T-helper 2 cell treated with Interferon-gamma antibody and Interleukin-4, amounts not matched to agents 5 μg/mL and 100 μg/mL, for 36 hours (primary cell): ENCODE measurements at regions not wholly inside any gene's neighbourhood (a gene's known extent, or its start where the extent isn't known, plus 50 kb on each side); places are given as distances from the start of the nearest gene placed in this dataset.
"Not testable (repeated sequence)": the region's sequence is repeated elsewhere in the genome, so short reads cannot be mapped to it uniquely, and the experiment has no call there.

Experiments
- DNase-seq: peaks from one replicate; pipeline ENCODE4 v3.0.0; 2021; ENCODE audit warnings: low spot score
- H3K27ac Mint-ChIP-seq: one replicate; pipeline ENCODE4 v1.8.0; 2021; ENCODE audit warnings: mild to moderate bottlenecking, mixed read lengths
- H3K27me3 Mint-ChIP-seq: one replicate; pipeline ENCODE4 v1.8.0; 2021; ENCODE audit warnings: low read depth, mixed read lengths
- H3K36me3 Mint-ChIP-seq: one replicate; pipeline ENCODE4 v1.8.0; 2021; ENCODE audit warnings: low read depth, mixed read lengths
- H3K4me1 Mint-ChIP-seq: one replicate; pipeline ENCODE4 v1.8.0; 2021; ENCODE audit warnings: low read depth, mixed read lengths
- H3K4me3 Mint-ChIP-seq: one replicate; pipeline ENCODE4 v1.8.0; 2022; ENCODE audit warnings: mild to moderate bottlenecking, moderate library complexity, mixed read lengths
- H3K9me3 Mint-ChIP-seq: one replicate; pipeline ENCODE4 v1.8.0; 2021; ENCODE audit warnings: mixed read lengths

DNA sequence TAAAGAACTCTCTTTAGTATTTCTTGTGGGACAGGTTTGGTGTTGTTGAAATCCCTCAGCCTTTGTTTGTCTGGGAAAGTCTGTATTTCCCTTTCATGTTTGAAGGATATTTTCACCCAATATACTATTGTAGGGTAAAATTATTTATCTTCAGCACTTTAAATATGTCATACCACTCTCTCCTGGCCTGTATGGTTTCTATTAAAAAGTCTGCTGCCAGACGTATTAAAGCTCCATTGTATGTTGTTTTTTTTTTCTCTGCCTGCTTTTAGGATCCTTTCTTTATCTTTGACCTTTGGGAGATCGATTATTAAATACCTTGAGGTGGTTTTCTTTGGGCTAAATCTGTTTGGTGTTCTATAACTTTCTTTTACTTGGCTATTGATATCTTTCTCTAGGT is 119.0 kb upstream of the TBC1D5 start:
- H3K27ac Mint-ChIP-seq: no peak overlapping the region
- H3K36me3 Mint-ChIP-seq: no peaks in the 10 kb centered on the region
- H3K4me3 Mint-ChIP-seq: no peak overlapping the region
- no peak for DNase-seq
- H3K4me1 Mint-ChIP-seq: no peaks in the 10 kb centered on the region
- H3K9me3 Mint-ChIP-seq: no peaks in the 10 kb centered on the region
- peaks cover 10% of the 10 kb centered on the region for H3K27me3 Mint-ChIP-seq

DNA sequence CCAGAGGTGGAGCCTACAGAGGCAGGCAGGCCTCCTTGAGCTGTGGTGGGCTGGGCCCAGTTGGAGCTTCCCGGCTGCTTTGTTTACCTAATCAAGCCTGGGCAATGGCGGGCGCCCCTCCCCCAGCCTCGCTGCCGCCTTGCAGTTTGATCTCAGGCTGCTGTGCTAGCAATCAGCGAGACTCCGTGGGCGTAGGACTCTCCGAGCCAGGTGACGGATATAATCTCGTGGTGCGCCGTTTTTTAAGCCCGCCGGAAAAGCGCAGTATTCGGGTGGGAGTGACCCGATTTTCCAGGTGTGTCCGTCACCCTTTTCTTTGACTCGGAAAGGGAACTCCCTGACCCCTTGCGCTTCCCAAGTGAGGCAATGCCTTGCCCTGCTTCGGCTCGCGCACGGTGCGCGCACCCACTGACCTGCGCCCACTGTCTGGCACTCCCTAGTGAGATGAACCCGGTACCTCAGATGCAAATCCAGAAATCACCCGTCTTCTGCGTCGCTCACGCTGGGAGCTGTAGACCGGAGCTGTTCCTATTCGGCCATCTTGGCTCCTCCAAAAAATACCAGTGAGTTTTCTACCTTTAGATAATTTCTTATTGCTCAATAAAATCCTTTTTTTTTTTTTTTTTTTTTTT is 118.5 kb upstream of the TBC1D5 start:
- not testable (repeated sequence) for H3K27ac Mint-ChIP-seq, H3K4me1 Mint-ChIP-seq, H3K9me3 Mint-ChIP-seq, H3K4me3 Mint-ChIP-seq, DNase-seq, H3K36me3 Mint-ChIP-seq
- H3K27me3 Mint-ChIP-seq: peaks cover 13% of the 10 kb centered on the region

DNA sequence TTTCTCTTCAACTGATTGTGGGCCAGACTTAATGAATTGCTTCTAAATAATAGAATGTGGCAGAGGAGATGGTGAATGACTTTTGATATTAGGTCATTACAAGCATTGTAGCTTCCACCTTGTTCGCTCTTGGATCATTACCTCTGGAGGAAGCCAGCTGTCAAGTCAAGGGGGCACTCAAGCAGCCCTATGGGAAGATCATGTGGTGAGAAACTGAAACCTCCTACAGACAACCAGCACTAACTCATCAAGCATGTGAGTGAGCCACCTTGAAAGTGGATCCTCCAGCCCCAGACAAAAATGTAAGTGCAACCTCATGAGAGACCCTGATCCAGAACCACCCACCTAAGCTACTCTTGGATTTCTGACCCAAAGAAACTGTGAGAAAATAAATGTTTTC is 109.8 kb upstream of the TBC1D5 start:
- DNase-seq: no peak
- no peaks in the 10 kb centered on the region for H3K9me3 Mint-ChIP-seq
- peaks cover 36% of the 10 kb centered on the region for H3K27me3 Mint-ChIP-seq
- H3K36me3 Mint-ChIP-seq: no peaks in the 10 kb centered on the region
- H3K4me1 Mint-ChIP-seq: no peaks in the 10 kb centered on the region
- no peak overlapping the region for H3K4me3 Mint-ChIP-seq
- no peak overlapping the region for H3K27ac Mint-ChIP-seq

DNA sequence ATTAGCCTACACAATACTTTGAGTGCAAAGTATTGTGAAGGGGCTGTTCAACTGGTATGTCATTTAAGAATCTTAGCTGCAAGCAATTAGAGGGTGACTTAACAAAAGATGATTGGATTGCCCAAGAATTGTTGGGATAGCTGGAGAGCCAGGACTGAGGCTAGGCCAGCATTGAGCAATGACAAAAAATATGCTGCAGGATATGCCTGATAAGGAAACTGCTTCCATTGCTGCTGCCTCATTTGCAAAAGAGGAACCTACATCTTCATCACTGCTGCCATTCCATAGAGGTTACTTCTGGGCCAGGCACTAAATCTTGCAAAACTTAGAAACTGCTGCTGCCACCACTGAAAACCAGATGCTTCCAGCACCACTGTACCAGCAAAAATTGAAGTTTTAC is 108.0 kb upstream of the TBC1D5 start:
- Mint-ChIP-seq H3K9me3 (no peaks in the 10 kb centered on the region), H3K27ac (no peak overlapping the region), H3K4me3 (no peak overlapping the region), H3K36me3 (no peaks in the 10 kb centered on the region), H3K4me1 (no peaks in the 10 kb centered on the region), H3K27me3 (peaks cover 27% of the 10 kb centered on the region)
- no peak for DNase-seq

DNA sequence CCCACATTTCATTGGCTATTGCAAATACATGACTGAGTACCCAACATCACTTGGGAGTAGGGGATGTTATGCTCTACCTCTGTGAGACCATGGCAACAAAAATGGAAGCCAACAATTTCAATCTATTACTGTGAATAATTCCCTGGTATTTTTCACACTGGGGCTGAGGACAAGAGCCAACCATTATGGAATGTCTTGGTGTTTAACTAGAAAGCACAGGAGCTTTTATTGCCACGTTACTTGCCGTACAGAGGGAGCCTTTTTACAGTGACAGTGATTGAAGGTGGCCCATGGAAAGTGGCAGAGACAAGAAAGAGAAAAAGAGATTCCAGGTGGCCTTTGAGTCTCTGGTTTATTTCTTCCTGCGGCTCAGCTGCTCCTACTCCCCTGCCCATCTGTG is 105.7 kb upstream of the TBC1D5 start:
- Mint-ChIP-seq H3K36me3 (no peaks in the 10 kb centered on the region), H3K4me3 (no peak overlapping the region), H3K4me1 (no peaks in the 10 kb centered on the region), H3K27ac (no peak overlapping the region), H3K27me3 (peaks cover 12% of the 10 kb centered on the region), H3K9me3 (no peaks in the 10 kb centered on the region)
- DNase-seq: no peak

DNA sequence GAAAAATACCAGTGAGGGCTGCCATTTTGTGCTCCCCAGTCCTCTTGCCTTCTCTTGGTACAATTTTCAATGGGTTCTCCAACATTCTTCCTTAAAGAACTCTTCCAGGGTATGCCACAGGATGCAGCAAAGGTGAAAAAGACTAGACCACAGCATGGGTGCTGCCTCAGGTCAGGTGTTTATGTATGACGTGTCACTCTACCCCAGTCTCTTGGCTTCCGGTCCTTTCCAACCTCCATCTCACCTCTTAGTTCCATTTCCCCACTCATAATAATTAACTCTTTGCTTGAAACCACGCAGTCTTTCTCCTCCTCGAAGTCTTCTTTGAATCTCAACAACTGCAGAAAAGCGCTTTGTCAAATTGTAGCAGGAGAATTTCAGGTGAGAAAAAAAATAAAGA is 104.7 kb upstream of the TBC1D5 start:
- Mint-ChIP-seq H3K9me3 (no peaks in the 10 kb centered on the region), H3K27me3 (peaks cover 12% of the 10 kb centered on the region), H3K4me3 (no peak overlapping the region), H3K4me1 (no peaks in the 10 kb centered on the region), H3K27ac (no peak overlapping the region), H3K36me3 (no peaks in the 10 kb centered on the region)
- DNase-seq: no peak

DNA sequence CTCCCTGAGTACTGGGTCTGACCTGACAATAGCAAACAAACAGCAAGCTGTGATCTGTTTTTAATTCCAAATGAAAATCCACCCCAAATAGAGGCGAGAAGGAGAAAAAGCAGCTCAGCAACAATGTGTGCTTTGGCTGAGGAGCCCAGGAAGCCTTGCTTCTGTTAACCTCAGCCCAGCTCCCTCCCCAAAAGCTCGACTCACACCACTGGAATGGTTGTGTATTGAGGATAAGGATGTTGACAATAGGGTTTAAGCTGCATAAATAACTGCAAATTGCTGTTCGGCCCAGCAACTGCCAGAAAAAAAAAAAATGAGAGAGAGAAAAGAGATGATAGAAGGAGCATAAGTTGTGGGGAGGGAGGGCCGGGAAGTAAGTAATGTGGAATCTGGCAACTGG is 104.0 kb upstream of the TBC1D5 start:
- DNase-seq: no peak
- peaks cover 12% of the 10 kb centered on the region for H3K27me3 Mint-ChIP-seq
- no peaks in the 10 kb centered on the region for H3K9me3 Mint-ChIP-seq
- H3K4me1 Mint-ChIP-seq: no peaks in the 10 kb centered on the region
- no peak overlapping the region for H3K27ac Mint-ChIP-seq
- H3K4me3 Mint-ChIP-seq: no peak overlapping the region
- H3K36me3 Mint-ChIP-seq: no peaks in the 10 kb centered on the region

DNA sequence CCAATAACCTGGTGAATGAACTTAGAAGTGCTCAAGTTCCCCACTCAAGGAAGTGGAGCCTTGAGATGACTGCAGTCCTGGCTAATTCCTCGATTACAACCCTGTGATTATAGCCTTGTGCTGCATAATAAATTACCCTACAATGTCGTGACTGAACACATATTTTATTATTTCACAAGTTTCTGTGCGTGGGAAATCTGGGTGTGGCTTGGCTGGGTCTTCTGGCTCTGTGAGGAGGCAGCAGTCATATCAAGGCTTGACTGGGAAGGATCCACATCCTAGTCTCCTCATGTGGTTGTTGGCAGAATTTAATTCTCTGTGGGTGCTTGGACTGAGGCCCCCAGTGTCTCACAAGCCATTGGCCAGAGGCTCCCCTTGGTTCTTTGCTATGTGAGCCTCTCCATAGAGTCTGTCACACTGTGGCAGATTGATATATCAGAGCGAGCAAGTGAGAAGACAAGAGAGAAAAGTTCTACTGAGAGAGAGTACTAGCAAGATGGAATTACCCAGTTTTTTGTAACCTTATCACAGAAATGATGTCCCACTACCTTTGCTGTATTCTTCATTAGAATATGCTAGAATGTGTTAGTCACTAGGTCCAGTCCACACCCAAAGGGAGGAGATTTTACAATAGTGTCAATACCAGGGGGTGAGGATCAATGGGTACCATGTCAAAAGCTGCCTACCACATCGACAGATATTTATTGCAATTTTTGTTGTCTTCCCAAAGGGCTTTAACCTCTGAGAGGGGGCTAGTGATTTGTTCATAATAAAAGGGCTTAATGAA is 102.8 kb upstream of the TBC1D5 start:
- no peak overlapping the region for H3K27ac Mint-ChIP-seq
- no peak for DNase-seq
- peaks cover 12% of the 10 kb centered on the region for H3K27me3 Mint-ChIP-seq
- H3K4me1 Mint-ChIP-seq: no peaks in the 10 kb centered on the region
- H3K4me3 Mint-ChIP-seq: no peak overlapping the region
- no peaks in the 10 kb centered on the region for H3K9me3 Mint-ChIP-seq
- H3K36me3 Mint-ChIP-seq: no peaks in the 10 kb centered on the region

DNA sequence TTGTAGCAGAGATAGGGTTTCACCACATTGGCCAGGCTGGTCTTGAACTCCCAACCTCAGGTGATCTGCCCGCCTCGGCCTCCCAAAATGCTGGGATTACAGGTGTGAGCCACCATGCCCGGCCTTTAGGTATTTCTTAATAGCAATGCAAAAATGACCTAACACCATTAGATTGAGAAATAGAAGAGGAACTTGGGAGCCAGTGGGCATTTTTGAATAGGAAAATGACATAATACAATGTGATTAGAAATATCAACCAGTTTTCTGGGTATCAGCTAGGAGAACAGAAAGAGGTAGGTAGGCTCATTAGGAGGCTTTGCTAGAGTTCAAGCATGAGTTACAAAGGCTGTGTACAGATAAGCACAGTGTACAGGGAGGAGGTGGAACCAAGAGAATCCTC is 101.8 kb upstream of the TBC1D5 start:
- Mint-ChIP-seq H3K27me3 (peaks cover 9% of the 10 kb centered on the region), H3K4me3 (no peak overlapping the region), H3K9me3 (no peaks in the 10 kb centered on the region), H3K36me3 (no peaks in the 10 kb centered on the region), H3K27ac (no peak overlapping the region), H3K4me1 (no peaks in the 10 kb centered on the region)
- DNase-seq: no peak

DNA sequence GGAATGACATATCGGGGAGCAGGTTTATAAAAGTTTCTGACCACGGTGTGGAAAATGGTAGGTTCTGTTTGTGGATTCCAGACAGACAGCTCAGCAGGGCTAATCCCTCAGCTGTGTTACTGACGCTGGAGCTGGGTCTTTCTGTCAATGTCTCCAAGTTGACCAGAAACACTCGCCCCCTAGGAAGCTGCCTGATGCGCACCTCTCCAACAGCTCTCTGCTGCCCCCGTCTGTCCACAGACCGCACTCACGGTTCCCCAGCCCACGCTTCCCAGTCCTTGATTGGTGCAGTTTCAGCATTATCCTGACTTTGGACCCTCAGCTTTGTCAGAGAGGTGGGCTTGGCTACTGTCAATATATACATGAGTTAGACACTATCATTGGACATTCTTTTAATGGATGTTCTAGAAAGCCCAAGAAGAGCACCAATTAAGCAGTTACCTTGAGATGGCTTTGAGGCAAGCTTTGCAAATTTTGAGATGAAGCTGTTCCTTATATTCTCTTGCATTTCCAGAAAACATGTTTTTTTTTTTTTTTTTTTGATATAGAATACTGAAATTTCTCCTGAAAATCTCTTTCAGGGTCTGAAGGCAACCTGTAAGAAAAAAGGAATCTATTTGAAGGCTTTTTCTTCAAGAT is 98.9 kb upstream of the TBC1D5 start:
- Mint-ChIP-seq H3K27ac (no peak overlapping the region), H3K4me3 (no peak overlapping the region), H3K36me3 (no peaks in the 10 kb centered on the region), H3K27me3 (peaks cover 4% of the 10 kb centered on the region), H3K4me1 (no peaks in the 10 kb centered on the region), H3K9me3 (no peaks in the 10 kb centered on the region)
- peak; percentile 42 for DNase-seq

DNA sequence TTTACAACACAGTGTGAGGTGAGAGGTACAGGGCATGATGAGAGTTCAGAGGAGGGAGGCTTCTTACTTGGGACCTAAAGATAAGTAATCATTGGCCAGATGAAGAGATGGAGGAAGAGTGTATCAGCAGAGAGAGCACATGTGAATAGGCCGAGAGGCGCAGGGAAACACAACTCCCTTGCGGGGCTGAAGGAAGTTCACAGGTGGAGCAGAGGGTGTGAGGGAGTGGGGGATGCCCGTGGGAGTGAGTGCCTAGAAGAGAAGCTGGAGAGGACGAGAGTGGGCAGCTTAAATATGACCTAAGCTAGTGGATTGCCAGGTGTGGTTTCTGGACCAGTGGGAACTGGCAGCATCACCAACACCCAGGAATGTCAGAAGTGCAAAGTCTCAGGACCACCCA is 98.2 kb upstream of the TBC1D5 start:
- Mint-ChIP-seq H3K27me3 (peaks cover 4% of the 10 kb centered on the region), H3K9me3 (no peaks in the 10 kb centered on the region), H3K4me1 (no peaks in the 10 kb centered on the region), H3K27ac (no peak overlapping the region), H3K4me3 (no peak overlapping the region), H3K36me3 (no peaks in the 10 kb centered on the region)
- DNase-seq: no peak

DNA sequence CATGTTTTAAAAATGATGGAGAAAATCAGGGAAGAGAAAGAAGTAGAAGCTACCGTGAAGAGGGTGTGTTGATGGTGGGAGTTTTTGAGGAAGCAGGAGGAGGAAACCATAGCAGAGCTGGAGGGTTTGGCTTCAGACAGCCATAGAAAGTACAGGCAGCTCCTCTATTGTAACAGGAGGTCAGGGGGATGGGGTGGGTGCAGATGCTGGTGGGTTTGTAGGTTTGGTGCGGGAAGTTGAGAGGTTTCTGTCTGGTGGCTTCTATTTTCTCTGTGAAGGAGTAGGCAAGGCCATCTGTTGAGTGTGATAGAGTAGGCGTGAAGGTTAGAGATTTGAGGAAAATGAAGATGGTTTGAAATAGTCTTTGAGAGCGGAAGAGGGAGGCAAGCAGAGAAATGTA is 97.7 kb upstream of the TBC1D5 start:
- no peaks in the 10 kb centered on the region for H3K9me3 Mint-ChIP-seq
- no peaks in the 10 kb centered on the region for H3K4me1 Mint-ChIP-seq
- no peak overlapping the region for H3K27ac Mint-ChIP-seq
- DNase-seq: no peak
- H3K4me3 Mint-ChIP-seq: no peak overlapping the region
- H3K27me3 Mint-ChIP-seq: peaks cover 4% of the 10 kb centered on the region
- H3K36me3 Mint-ChIP-seq: no peaks in the 10 kb centered on the region

DNA sequence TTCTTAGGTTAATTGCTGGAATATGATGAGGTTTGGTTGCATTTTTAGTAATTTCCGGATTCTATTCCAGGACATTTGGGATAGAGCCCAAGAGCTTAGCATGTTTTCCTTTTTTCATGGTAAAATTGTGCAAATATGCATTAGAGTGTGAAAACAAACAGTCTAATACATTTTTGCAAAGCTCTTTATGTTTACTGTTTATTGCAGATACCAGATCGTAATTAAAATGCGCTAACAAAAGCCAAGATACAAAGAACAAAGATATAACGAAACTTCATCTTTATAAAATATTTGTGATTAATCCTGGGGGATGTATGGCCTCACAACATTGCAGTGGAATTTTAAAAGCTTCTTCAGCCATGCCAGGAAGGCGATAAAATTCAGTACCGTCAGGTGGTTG is 94.5 kb upstream of the TBC1D5 start:
- Mint-ChIP-seq H3K27ac (no peak overlapping the region), H3K4me3 (no peak overlapping the region), H3K9me3 (no peaks in the 10 kb centered on the region), H3K4me1 (no peaks in the 10 kb centered on the region), H3K27me3 (peaks cover 12% of the 10 kb centered on the region), H3K36me3 (no peaks in the 10 kb centered on the region)
- no peak for DNase-seq

DNA sequence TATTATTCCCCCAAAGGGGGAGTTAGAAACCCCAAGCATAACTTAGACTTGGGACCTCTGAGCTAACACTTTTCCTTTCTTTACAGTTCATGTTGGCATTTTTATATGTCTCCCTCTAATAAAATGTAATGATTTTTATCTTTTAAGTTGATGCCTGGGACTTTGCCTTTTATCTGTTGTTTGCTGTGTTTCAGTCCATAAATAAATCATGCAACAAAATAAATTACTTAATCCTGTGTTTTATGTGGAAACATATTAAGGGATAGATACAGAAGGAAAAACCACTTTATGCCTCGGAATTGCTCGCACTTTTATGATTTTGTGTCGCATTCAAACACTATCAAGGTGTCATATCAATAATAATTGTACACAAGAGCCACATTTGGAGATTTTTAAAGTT is 93.7 kb upstream of the TBC1D5 start:
- no peak overlapping the region for H3K4me3 Mint-ChIP-seq
- H3K27me3 Mint-ChIP-seq: peaks cover 15% of the 10 kb centered on the region
- H3K4me1 Mint-ChIP-seq: no peaks in the 10 kb centered on the region
- no peaks in the 10 kb centered on the region for H3K9me3 Mint-ChIP-seq
- H3K27ac Mint-ChIP-seq: no peak overlapping the region
- no peak for DNase-seq
- no peaks in the 10 kb centered on the region for H3K36me3 Mint-ChIP-seq
